Activated naive CD8-positive, alpha-beta T cell treated with anti-CD3 and anti-CD28 coated beads, Interleukin-2, amount 50 U/mL, for 16 hours (primary cell): ENCODE measurements at regions not wholly inside any gene's neighbourhood (a gene's known extent, or its start where the extent isn't known, plus 50 kb on each side); places are given as distances from the start of the nearest gene placed in this dataset.

Source experiments
- DNase-seq: peaks from one replicate; pipeline ENCODE4 v3.0.0-alpha.2; 2020; ENCODE audit warnings: low read depth, low spot score

GRCh38 chr13:48761256-48761655 lies 107.5 kb downstream of the CYSLTR2 start:
- no peak for DNase-seq

- DNase-seq, result peak; percentile 74
These were observed 115.5 kb downstream of the CYSLTR2 start for GRCh38 chr13:48769107-48769704.

- DNase-seq, result no peak
These were observed 116.6 kb downstream of the CYSLTR2 start for GRCh38 chr13:48770372-48770771.

GRCh38 chr13:48772908-48773307 lies 119.2 kb downstream of the CYSLTR2 start:
- no peak for DNase-seq

GRCh38 chr13:48773531-48774275 lies 120.0 kb downstream of the CYSLTR2 start:
- no peak for DNase-seq

GRCh38 chr13:48775285-48775684 lies 121.6 kb downstream of the CYSLTR2 start:
- DNase-seq, result no peak

GRCh38 chr13:48775804-48776203 lies 122.1 kb downstream of the CYSLTR2 start:
- DNase-seq, result no peak

GRCh38 chr13:48776401-48776800 lies 122.7 kb downstream of the CYSLTR2 start:
- no peak for DNase-seq

- no peak for DNase-seq
These were observed 124.9 kb downstream of the CYSLTR2 start for GRCh38 chr13:48778610-48779009.

- DNase-seq, result no peak
These were observed 127.1 kb downstream of the CYSLTR2 start for GRCh38 chr13:48780713-48781341.

GRCh38 chr13:48782429-48782840 lies 128.7 kb downstream of the CYSLTR2 start:
- DNase-seq, result no peak

GRCh38 chr13:48783181-48783630 lies 129.5 kb downstream of the CYSLTR2 start:
- DNase-seq, result no peak

GRCh38 chr13:48783695-48784230 lies 130.0 kb downstream of the CYSLTR2 start:
- no peak for DNase-seq

GRCh38 chr13:48784916-48785548 lies 131.3 kb downstream of the CYSLTR2 start:
- DNase-seq, result no peak

- DNase-seq, result no peak
These were observed 136.5 kb downstream of the CYSLTR2 start for GRCh38 chr13:48790199-48790598.

- no peak for DNase-seq
These were observed 137.2 kb downstream of the CYSLTR2 start for GRCh38 chr13:48790966-48791365.

GRCh38 chr13:48797127-48797526 lies 143.4 kb downstream of the CYSLTR2 start:
- no peak for DNase-seq

GRCh38 chr13:48797761-48798160 lies 144.0 kb downstream of the CYSLTR2 start:
- no peak for DNase-seq

GRCh38 chr13:48798180-48798579 lies 144.5 kb downstream of the CYSLTR2 start:
- DNase-seq, result no peak

GRCh38 chr13:48801255-48801654 lies 147.5 kb downstream of the CYSLTR2 start:
- no peak for DNase-seq

- no peak for DNase-seq
These were observed 151.3 kb downstream of the CYSLTR2 start for GRCh38 chr13:48804821-48805601.
